Mucosa of rectum (tissue), 2 donors: ENCODE measurements at regions not wholly inside any gene's neighbourhood (a gene's known extent, or its start where the extent isn't known, plus 50 kb on each side); places are given as distances from the start of the nearest gene placed in this dataset.

Experiments
- H3K27ac ChIP-seq, 2 donors: one replicate each; pipeline ENCODE4 v1.7.0; 2013; ENCODE audit warnings: inconsistent platforms in 2 of 2, low read depth in 2 of 2, low read length in 2 of 2
- H3K27me3 ChIP-seq, 2 donors: one replicate each; pipeline ENCODE4 v1.7.0; 2013; ENCODE audit warnings: low read length in 2 of 2; ENCODE audit not compliant: control insufficient read depth in 2 of 2, insufficient read depth in 2 of 2
- H3K36me3 ChIP-seq, 2 donors: one replicate each; pipeline ENCODE4 v1.7.0; 2013; ENCODE audit warnings: low read length in 2 of 2; ENCODE audit not compliant: control insufficient read depth in 2 of 2, insufficient read depth in 2 of 2
- H3K4me1 ChIP-seq, 2 donors: one replicate each; pipeline ENCODE4 v1.7.0; 2013; ENCODE audit warnings: low read length in 2 of 2, mild to moderate bottlenecking in 1 of 2; ENCODE audit not compliant: control insufficient read depth in 2 of 2, insufficient read depth in 2 of 2
- H3K4me3 ChIP-seq, 2 donors: one replicate each; pipeline ENCODE4 v1.7.0; 2013; ENCODE audit warnings: low read length in 2 of 2
- H3K9ac ChIP-seq, 2 donors: one replicate each; pipeline ENCODE4 v1.7.0; 2013; ENCODE audit warnings: low read length in 2 of 2, low read depth in 1 of 2, mild to moderate bottlenecking in 1 of 2
- H3K9me3 ChIP-seq, 2 donors: one replicate each; pipeline ENCODE4 v1.7.0; 2013; ENCODE audit warnings: low read length in 2 of 2; ENCODE audit not compliant: control insufficient read depth in 2 of 2
- donor health status: healthy.
- donor health status: Normal muscosa, but diverticular disease.

- Histone ChIP-seq H3K27ac (no peak overlapping the region), H3K27me3 (no peaks in the 10 kb centered on the region), H3K36me3 (no peaks in the 10 kb centered on the region), H3K9me3 (no peaks in the 10 kb centered on the region), H3K4me1 (no peaks in the 10 kb centered on the region), H3K4me3 (no peak overlapping the region), H3K9ac (no peak overlapping the region)
Measured at GRCh38 chrX:137483554-137483953, 82.4 kb upstream of the ZIC3 start.

- Histone ChIP-seq H3K27ac (no peak overlapping the region), H3K9me3 (no peaks in the 10 kb centered on the region), H3K4me3 (no peak overlapping the region), H3K4me1 (no peaks in the 10 kb centered on the region), H3K9ac (no peak overlapping the region), H3K36me3 (no peaks in the 10 kb centered on the region), H3K27me3 (no peaks in the 10 kb centered on the region)
Measured at GRCh38 chrX:137482136-137482535, 83.8 kb upstream of the ZIC3 start.

GRCh38 chrX:137479386-137479785, 86.5 kb upstream of the ZIC3 start:
- peaks cover 0 to 1% of the 10 kb centered on the region in 2 donors for H3K27me3 ChIP-seq
- no peaks in the 10 kb centered on the region for H3K9me3 ChIP-seq
- no peak overlapping the region for H3K9ac ChIP-seq
- H3K4me3 ChIP-seq, result no peak overlapping the region
- no peak overlapping the region for H3K27ac ChIP-seq
- no peaks in the 10 kb centered on the region for H3K36me3 ChIP-seq
- no peaks in the 10 kb centered on the region for H3K4me1 ChIP-seq

GRCh38 chrX:137441711-137442110, 124.2 kb upstream of the ZIC3 start:
- Histone ChIP-seq H3K9me3 (no peaks in the 10 kb centered on the region), H3K4me1 (no peaks in the 10 kb centered on the region), H3K27me3 (no peaks in the 10 kb centered on the region), H3K9ac (no peak overlapping the region), H3K27ac (no peak overlapping the region), H3K4me3 (no peak overlapping the region), H3K36me3 (no peaks in the 10 kb centered on the region)

- H3K36me3 ChIP-seq, result no peaks in the 10 kb centered on the region
- no peak overlapping the region for H3K4me3 ChIP-seq
- no peak overlapping the region for H3K27ac ChIP-seq
- no peak overlapping the region for H3K9ac ChIP-seq
- no peaks in the 10 kb centered on the region for H3K9me3 ChIP-seq
- H3K4me1 ChIP-seq, result no peaks in the 10 kb centered on the region
- peaks cover 2 to 10% of the 10 kb centered on the region in 2 donors for H3K27me3 ChIP-seq
Measured at GRCh38 chrX:137432609-137433008, 133.3 kb upstream of the ZIC3 start.

GRCh38 chrX:137431693-137432488, 134.0 kb upstream of the ZIC3 start:
- no peaks in the 10 kb centered on the region for H3K36me3 ChIP-seq
- H3K4me3 ChIP-seq, result no peak overlapping the region
- H3K27me3 ChIP-seq, result peaks cover 6 to 12% of the 10 kb centered on the region in 2 donors
- no peaks in the 10 kb centered on the region for H3K4me1 ChIP-seq
- no peaks in the 10 kb centered on the region for H3K9me3 ChIP-seq
- H3K9ac ChIP-seq, result no peak overlapping the region
- no peak overlapping the region for H3K27ac ChIP-seq

GRCh38 chrX:137430984-137431475, 134.9 kb upstream of the ZIC3 start:
- Histone ChIP-seq H3K9ac (no peak overlapping the region), H3K4me3 (no peak overlapping the region), H3K9me3 (no peaks in the 10 kb centered on the region), H3K27ac (no peak overlapping the region), H3K4me1 (no peaks in the 10 kb centered on the region), H3K36me3 (no peaks in the 10 kb centered on the region), H3K27me3 (peaks cover 7 to 13% of the 10 kb centered on the region in 2 donors)

GRCh38 chrX:137430301-137430700, 135.6 kb upstream of the ZIC3 start:
- Histone ChIP-seq H3K9me3 (no peaks in the 10 kb centered on the region), H3K27me3 (peaks cover 14 to 20% of the 10 kb centered on the region in 2 donors), H3K9ac (no peak overlapping the region), H3K27ac (no peak overlapping the region), H3K4me1 (no peaks in the 10 kb centered on the region), H3K4me3 (no peak overlapping the region), H3K36me3 (no peaks in the 10 kb centered on the region)

- Histone ChIP-seq H3K9me3 (no peaks in the 10 kb centered on the region), H3K27ac (no peak overlapping the region), H3K4me1 (no peaks in the 10 kb centered on the region), H3K4me3 (no peak overlapping the region), H3K36me3 (no peaks in the 10 kb centered on the region), H3K27me3 (peaks cover 22 to 24% of the 10 kb centered on the region in 2 donors), H3K9ac (no peak overlapping the region)
Measured at GRCh38 chrX:137428766-137429591, 136.9 kb upstream of the ZIC3 start.

GRCh38 chrX:137428221-137428661, 137.7 kb upstream of the ZIC3 start:
- Histone ChIP-seq H3K27ac (no peak overlapping the region), H3K27me3 (peaks cover 22 to 24% of the 10 kb centered on the region in 2 donors), H3K9ac (no peak overlapping the region), H3K9me3 (no peaks in the 10 kb centered on the region), H3K4me1 (no peaks in the 10 kb centered on the region), H3K4me3 (peak overlapping the region; percentile 34 to 50), H3K36me3 (no peaks in the 10 kb centered on the region)
